Type B pancreatic cell (in vitro differentiated cells): ENCODE measurements at regions not wholly inside any gene's neighbourhood (a gene's known extent, or its start where the extent isn't known, plus 50 kb on each side); places are given as distances from the start of the nearest gene placed in this dataset.

ENCODE experiments used
- DNase-seq: peaks from one replicate; pipeline ENCODE4 v3.0.0; 2021; ENCODE audit warnings: mixed read lengths; ENCODE audit not compliant: unreplicated experiment; ENCODE audit errors: extremely low spot score
- H3K27ac Mint-ChIP-seq: 2 replicates; pipeline ENCODE4 v1.8.0; 2021; ENCODE audit warnings: mild to moderate bottlenecking, mixed read lengths
- H3K27me3 Mint-ChIP-seq: 2 replicates; pipeline ENCODE4 v1.8.0; 2021; ENCODE audit warnings: mixed read lengths
- H3K36me3 Mint-ChIP-seq: 2 replicates; pipeline ENCODE4 v1.8.0; 2021; ENCODE audit warnings: mixed read lengths
- H3K4me1 Mint-ChIP-seq: one replicate; pipeline ENCODE4 v1.8.0; 2021; ENCODE audit warnings: mixed read lengths; ENCODE audit not compliant: unreplicated experiment
- H3K4me3 Mint-ChIP-seq: 2 replicates; pipeline ENCODE4 v1.8.0; 2021; ENCODE audit warnings: mild to moderate bottlenecking, mixed read lengths
- H3K9me3 Mint-ChIP-seq: 2 replicates; pipeline ENCODE4 v1.8.0; 2021; ENCODE audit warnings: mixed read lengths
- CTCF ChIP-seq: fragments of 200-600 bp; sonication (generic); conservative IDR thresholded peaks from 2 replicates; pipeline ENCODE4 v1.5.0; 2021; ENCODE audit warnings: antibody characterized with exemption, mild to moderate bottlenecking

GRCh38 chr6:81900616-81901015, 148.1 kb upstream of the TENT5A start:
- no peak for TF ChIP-seq CTCF
- Mint-ChIP-seq H3K36me3 (no peaks in the 10 kb centered on the region), H3K4me1 (no peaks in the 10 kb centered on the region), H3K9me3 (no peaks in the 10 kb centered on the region), H3K4me3 (no peak overlapping the region), H3K27me3 (no peaks in the 10 kb centered on the region), H3K27ac (no peak overlapping the region)
- DNase-seq, result no peak

- H3K27me3 Mint-ChIP-seq, result no peaks in the 10 kb centered on the region
- no peak overlapping the region for H3K27ac Mint-ChIP-seq
- no peaks in the 10 kb centered on the region for H3K9me3 Mint-ChIP-seq
- no peak for TF ChIP-seq CTCF
- no peaks in the 10 kb centered on the region for H3K4me1 Mint-ChIP-seq
- DNase-seq, result no peak
- no peak overlapping the region for H3K4me3 Mint-ChIP-seq
- H3K36me3 Mint-ChIP-seq, result no peaks in the 10 kb centered on the region
These were observed 145.3 kb upstream of the TENT5A start for GRCh38 chr6:81897793-81898192.

- no peak overlapping the region for H3K27ac Mint-ChIP-seq
- no peak for DNase-seq
- no peak for TF ChIP-seq CTCF
- no peaks in the 10 kb centered on the region for H3K27me3 Mint-ChIP-seq
- H3K4me3 Mint-ChIP-seq, result no peak overlapping the region
- no peaks in the 10 kb centered on the region for H3K4me1 Mint-ChIP-seq
- no peaks in the 10 kb centered on the region for H3K9me3 Mint-ChIP-seq
- no peaks in the 10 kb centered on the region for H3K36me3 Mint-ChIP-seq
These were observed 144.3 kb upstream of the TENT5A start for GRCh38 chr6:81896525-81897503.

- no peaks in the 10 kb centered on the region for H3K36me3 Mint-ChIP-seq
- no peaks in the 10 kb centered on the region for H3K4me1 Mint-ChIP-seq
- no peak for TF ChIP-seq CTCF
- H3K27me3 Mint-ChIP-seq, result no peaks in the 10 kb centered on the region
- no peak overlapping the region for H3K4me3 Mint-ChIP-seq
- no peak overlapping the region for H3K27ac Mint-ChIP-seq
- no peak for DNase-seq
- H3K9me3 Mint-ChIP-seq, result no peaks in the 10 kb centered on the region
These were observed 143.2 kb upstream of the TENT5A start for GRCh38 chr6:81895511-81896185.

GRCh38 chr6:81894788-81895271, 142.3 kb upstream of the TENT5A start:
- H3K4me3 Mint-ChIP-seq, result no peak overlapping the region
- DNase-seq, result no peak
- no peaks in the 10 kb centered on the region for H3K4me1 Mint-ChIP-seq
- H3K27ac Mint-ChIP-seq, result no peak overlapping the region
- no peak for TF ChIP-seq CTCF
- H3K36me3 Mint-ChIP-seq, result no peaks in the 10 kb centered on the region
- no peaks in the 10 kb centered on the region for H3K9me3 Mint-ChIP-seq
- no peaks in the 10 kb centered on the region for H3K27me3 Mint-ChIP-seq
